ENCODE measurements at regions not wholly inside any gene's neighbourhood (a gene's known extent, or its start where the extent isn't known, plus 50 kb on each side); places are given as distances from the start of the nearest gene placed in this dataset.
"Not testable (repeated sequence)": the region's sequence is repeated elsewhere in the genome, so short reads cannot be mapped to it uniquely, and the experiment has no call there.

GRCh38 chr9:38328765-38329164 lies 63.7 kb upstream of the ALDH1B1 start:
- DNase-seq (ENCODE audit: low spot score) = no peak
- TF ChIP-seq CTCF (IDR thresholded peaks at IDR 0.05) = no peak
- ATAC-seq (ENCODE audit: low FRiP score) = no peak

GRCh38 chr9:38326122-38326521 lies 66.4 kb upstream of the ALDH1B1 start:
- ATAC-seq (ENCODE audit: low FRiP score) = no peak
- no peak for DNase-seq (ENCODE audit: low spot score)
- no peak for TF ChIP-seq CTCF (IDR thresholded peaks at IDR 0.05)

- not testable (repeated sequence) for DNase-seq (ENCODE audit: low spot score); ATAC-seq (ENCODE audit: low FRiP score)
These were observed 68.3 kb upstream of the ALDH1B1 start for GRCh38 chr9:38324213-38324612.

GRCh38 chr9:38322937-38323336 lies 69.6 kb upstream of the ALDH1B1 start:
- no peak for ATAC-seq (ENCODE audit: low FRiP score)
- no peak for TF ChIP-seq CTCF (IDR thresholded peaks at IDR 0.05)

GRCh38 chr9:38319496-38320173 lies 72.9 kb upstream of the ALDH1B1 start:
- DNase-seq (ENCODE audit: low spot score) (no peak), ATAC-seq (ENCODE audit: low FRiP score) (no peak)
- no peak for TF ChIP-seq CTCF (IDR thresholded peaks at IDR 0.05)

More at GRCh38 chr9:38322937-38323336, 69.6 kb upstream of the ALDH1B1 start:
- DNase-seq (ENCODE audit: low spot score) = no peak

- ATAC-seq (ENCODE audit: low FRiP score) = no peak
- DNase-seq (ENCODE audit: low spot score) = no peak
These were observed 73.6 kb upstream of the ALDH1B1 start for GRCh38 chr9:38318759-38319495.

More at GRCh38 chr9:38318759-38319495, 73.6 kb upstream of the ALDH1B1 start:
- TF ChIP-seq CTCF (IDR thresholded peaks at IDR 0.05) = no peak

Measured in omental fat pad (tissue), 3 donors.